Liver (tissue), 3 donors: ENCODE measurements at regions not wholly inside any gene's neighbourhood (a gene's known extent, or its start where the extent isn't known, plus 50 kb on each side); places are given as distances from the start of the nearest gene placed in this dataset.

Experiments used
- JUND ChIP-seq, 2 donors: IDR thresholded peaks; 2 replicates each; pipeline ENCODE4 v1.6.1; 2016; ENCODE audit warnings: antibody characterized with exemption in 2 of 2
- YY1 ChIP-seq: IDR thresholded peaks from 2 replicates; pipeline ENCODE4 v1.6.1; 2016; ENCODE audit warnings: antibody characterized with exemption, mild to moderate bottlenecking
- TF ChIP-seq, protein P1 (sequence below): fragments of 150-350 bp; IDR thresholded peaks from 2 replicates; pipeline ENCODE4 v1.5.1; 2017; ENCODE audit warnings: improper control_type of control experiment, low read depth, low read length; ENCODE audit not compliant: missing input control
- donor health status: healthy.
- donor health status: healthy.

DNA sequence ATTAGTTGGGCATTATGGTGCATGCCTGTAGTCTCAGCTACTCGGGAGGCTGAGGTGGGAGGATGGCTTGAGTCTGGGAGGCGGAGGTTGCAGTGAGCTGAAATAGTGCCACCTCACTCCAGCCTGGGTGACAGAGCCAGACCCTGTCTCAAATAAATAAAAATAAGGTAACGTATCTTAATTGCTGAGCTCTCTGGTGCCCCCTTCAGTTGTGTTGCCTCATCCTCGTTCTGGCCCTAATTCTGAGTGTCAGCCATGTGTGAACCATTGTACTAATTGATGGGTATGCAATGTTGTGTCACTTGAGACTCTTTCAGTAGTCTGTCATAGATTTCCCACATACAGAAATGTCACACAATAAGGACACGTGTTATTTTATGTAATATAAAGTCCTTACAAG is 363.1 kb upstream of the RBFOX1 start:
- TF ChIP-seq, protein P1, sequence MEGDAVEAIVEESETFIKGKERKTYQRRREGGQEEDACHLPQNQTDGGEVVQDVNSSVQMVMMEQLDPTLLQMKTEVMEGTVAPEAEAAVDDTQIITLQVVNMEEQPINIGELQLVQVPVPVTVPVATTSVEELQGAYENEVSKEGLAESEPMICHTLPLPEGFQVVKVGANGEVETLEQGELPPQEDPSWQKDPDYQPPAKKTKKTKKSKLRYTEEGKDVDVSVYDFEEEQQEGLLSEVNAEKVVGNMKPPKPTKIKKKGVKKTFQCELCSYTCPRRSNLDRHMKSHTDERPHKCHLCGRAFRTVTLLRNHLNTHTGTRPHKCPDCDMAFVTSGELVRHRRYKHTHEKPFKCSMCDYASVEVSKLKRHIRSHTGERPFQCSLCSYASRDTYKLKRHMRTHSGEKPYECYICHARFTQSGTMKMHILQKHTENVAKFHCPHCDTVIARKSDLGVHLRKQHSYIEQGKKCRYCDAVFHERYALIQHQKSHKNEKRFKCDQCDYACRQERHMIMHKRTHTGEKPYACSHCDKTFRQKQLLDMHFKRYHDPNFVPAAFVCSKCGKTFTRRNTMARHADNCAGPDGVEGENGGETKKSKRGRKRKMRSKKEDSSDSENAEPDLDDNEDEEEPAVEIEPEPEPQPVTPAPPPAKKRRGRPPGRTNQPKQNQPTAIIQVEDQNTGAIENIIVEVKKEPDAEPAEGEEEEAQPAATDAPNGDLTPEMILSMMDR = no peak
- no peak for TF ChIP-seq JUND (IDR thresholded peaks at IDR 0.05)
- no peak for TF ChIP-seq YY1
